IPS DF 4.7 (cell line): ENCODE measurements at regions not wholly inside any gene's neighbourhood (a gene's known extent, or its start where the extent isn't known, plus 50 kb on each side); places are given as distances from the start of the nearest gene placed in this dataset.

Experiments used
- DNase-seq: peaks from one replicate; pipeline ENCODE4 v3.0.0-alpha.2; 2013; ENCODE audit warnings: low spot score; ENCODE audit errors: extremely low read depth

GRCh38 chr14:66404051-66404545, 82.1 kb upstream of the CCDC196 start:
- no peak for DNase-seq

- no peak for DNase-seq
Measured at GRCh38 chr14:66405158-66405557, 81.0 kb upstream of the CCDC196 start.

- DNase-seq = no peak
Measured at GRCh38 chr14:66413901-66414300, 72.3 kb upstream of the CCDC196 start.

GRCh38 chr14:66414511-66414910, 71.7 kb upstream of the CCDC196 start:
- DNase-seq = no peak

GRCh38 chr14:66420251-66421006, 65.7 kb upstream of the CCDC196 start:
- DNase-seq = no peak

GRCh38 chr14:66421990-66422946, 63.9 kb upstream of the CCDC196 start:
- DNase-seq = no peak

GRCh38 chr14:66425402-66425801, 60.8 kb upstream of the CCDC196 start:
- no peak for DNase-seq

GRCh38 chr14:66426451-66426850, 59.7 kb upstream of the CCDC196 start:
- no peak for DNase-seq

DNA sequence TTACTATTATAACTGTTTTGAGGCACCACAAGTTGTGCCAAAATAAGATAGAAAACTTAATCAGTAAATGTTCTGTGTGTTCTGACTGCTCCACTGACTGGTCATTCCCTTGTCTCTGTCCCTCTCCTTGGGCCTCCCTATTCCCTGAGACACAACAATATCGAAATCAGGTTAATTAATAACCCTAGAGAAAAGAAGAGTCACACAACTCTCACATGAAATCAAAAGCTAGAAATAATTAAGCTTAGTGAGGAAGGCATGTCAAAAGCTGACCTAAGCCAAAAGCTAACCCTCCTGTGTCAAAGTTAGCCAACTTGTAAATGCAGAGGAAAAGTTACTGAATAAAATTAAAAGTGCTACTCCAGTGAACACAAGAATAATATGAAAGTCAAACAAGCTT, 53.8 kb upstream of the CCDC196 start:
- DNase-seq = no peak

- no peak for DNase-seq
Measured at GRCh38 chr14:66434464-66434863, 51.7 kb upstream of the CCDC196 start.

DNA sequence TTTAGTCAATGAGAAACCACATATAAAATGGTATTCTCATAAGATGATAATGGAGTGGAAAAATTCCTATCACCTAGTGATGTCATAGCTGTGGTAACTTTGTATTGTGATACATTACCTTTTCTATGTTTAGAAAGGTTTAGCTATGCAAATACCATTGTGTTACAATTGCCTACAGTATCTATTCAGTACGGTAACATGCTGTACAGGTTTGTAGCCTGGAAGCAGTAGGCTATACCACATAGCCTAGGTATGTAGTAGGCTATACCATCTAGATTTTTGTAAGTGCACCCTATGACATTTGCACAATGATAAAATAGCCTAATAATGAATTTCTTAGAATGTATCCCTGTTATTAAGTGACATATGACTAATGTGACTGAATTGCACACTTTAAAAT, 50.5 kb upstream of the CCDC196 start:
- DNase-seq = no peak
